CD4-positive, alpha-beta T cell (primary cell): ENCODE measurements at regions not wholly inside any gene's neighbourhood (a gene's known extent, or its start where the extent isn't known, plus 50 kb on each side); places are given as distances from the start of the nearest gene placed in this dataset.

Source experiments
- ATAC-seq: fragments of 200-7000 bp; cut with Tn5 transposase; one replicate; pipeline ENCODE4 v1.10.0; 2022; ENCODE audit warnings: mild to moderate bottlenecking; ENCODE audit not compliant: poor library complexity
- CTCF ChIA-PET: fragments of 350-600 bp; sonication (Branson Sonifier 250); formaldehyde crosslinking; loops from one replicate; lab custom pipeline; 2021; ENCODE audit warnings: antibody characterized with exemption, inconsistent platforms; lab: Charles Lee
- POLR2A ChIA-PET: fragments of 350-600 bp; sonication (Branson Sonifier 250); formaldehyde crosslinking; loops from one replicate; lab custom pipeline; 2021; ENCODE audit warnings: antibody characterized with exemption, inconsistent platforms; lab: Charles Lee
- DNase-seq, 14 experiments: peaks; one replicate each; pipeline ENCODE4 v3.0.0-alpha.2; 2013 to 2020; ENCODE audit warnings: mixed read lengths in 2 of 14
- H3K27ac ChIP-seq, 2 donors: one replicate each; pipeline versions ENCODE4 v1.5.1 to v1.7.0; 2013; ENCODE audit warnings: low read length in 2 of 2, low read depth in 1 of 2, mild to moderate bottlenecking in 1 of 2
- H3K27me3 ChIP-seq, 2 experiments: 1 replicate in 1 of 2; 2 replicates in 1 of 2; pipeline versions ENCODE4 v1.6.1 to v1.7.0; 2013; ENCODE audit warnings: low read length in 2 of 2, control low read depth in 1 of 2, mild to moderate bottlenecking in 1 of 2, moderate library complexity in 1 of 2; ENCODE audit not compliant: insufficient read depth in 2 of 2, control insufficient read depth in 1 of 2
- H3K36me3 ChIP-seq: one replicate; pipeline ENCODE4 v1.6.1; 2013; ENCODE audit warnings: low read length, control low read depth; ENCODE audit not compliant: insufficient read depth
- H3K4me1 ChIP-seq: one replicate; pipeline ENCODE4 v1.6.1; 2013; ENCODE audit warnings: low read length, control low read depth; ENCODE audit not compliant: insufficient read depth
- H3K4me3 ChIP-seq: one replicate; pipeline ENCODE4 v1.5.1; 2013; ENCODE audit warnings: mild to moderate bottlenecking, low read length, moderate library complexity
- H3K9me3 ChIP-seq, 2 experiments: 1 replicate in 1 of 2; 2 replicates in 1 of 2; pipeline versions ENCODE4 v1.6.1 to v1.7.0; 2013; ENCODE audit warnings: low read length in 2 of 2, mild to moderate bottlenecking in 2 of 2, control low read depth in 1 of 2, moderate library complexity in 1 of 2; ENCODE audit not compliant: control insufficient read depth in 1 of 2, insufficient read depth in 1 of 2
- H3K27ac Mint-ChIP-seq: one replicate; pipeline ENCODE4 v1.8.0; 2020; ENCODE audit warnings: mixed read lengths
- H3K27me3 Mint-ChIP-seq: one replicate; pipeline ENCODE4 v1.8.0; 2021; ENCODE audit warnings: mixed read lengths
- H3K36me3 Mint-ChIP-seq: one replicate; pipeline ENCODE4 v1.8.0; 2021; ENCODE audit warnings: low read depth, mixed read lengths
- H3K4me1 Mint-ChIP-seq: one replicate; pipeline ENCODE4 v1.8.0; 2021; ENCODE audit warnings: low read depth, mixed read lengths
- H3K4me3 Mint-ChIP-seq: one replicate; pipeline ENCODE4 v1.8.0; 2020; ENCODE audit warnings: mild to moderate bottlenecking, mixed read lengths
- H3K9me3 Mint-ChIP-seq: one replicate; pipeline ENCODE4 v1.8.0; 2020; ENCODE audit warnings: mixed read lengths
- CTCF ChIP-seq: fragments of 200-600 bp; IDR thresholded peaks from one replicate; pipeline ENCODE4 v1.8.0; 2022; ENCODE audit warnings: antibody characterized with exemption, mild to moderate bottlenecking
- intact Hi-C, 2 experiments: fragments of 100-400 bp; cut with DNase I in 1 of 2; cut with micrococcal nuclease in 1 of 2; formaldehyde crosslinking; loops; one replicate each; pipeline versions ENCODE4 v1.15.1 to v1.9.0; 2023 to 2025; cut with DNase I, micrococcal nuclease

- H3K4me3 ChIP-seq, result no peak overlapping the region
- Mint-ChIP-seq H3K9me3 (no peaks in the 10 kb centered on the region), H3K4me3 (no peak overlapping the region), H3K4me1 (no peaks in the 10 kb centered on the region), H3K27me3 (no peaks in the 10 kb centered on the region), H3K27ac (no peak overlapping the region), H3K36me3 (no peaks in the 10 kb centered on the region)
- no peak for TF ChIP-seq CTCF
- CTCF ChIA-PET, result no interaction called here
- ATAC-seq (no peak), DNase-seq (no peak)
- intact Hi-C loops, result loop anchor here in 1 of 2 experiments (5.0 kb wide), 1 partner anchor 1047 kb away; no protein-coding TSS in a partner anchor
- no peaks in the 10 kb centered on the region for H3K9me3 ChIP-seq
- no peaks in the 10 kb centered on the region for H3K4me1 ChIP-seq
- no peaks in the 10 kb centered on the region for H3K27me3 ChIP-seq
- H3K27ac ChIP-seq, result no peak overlapping the region
- POLR2A ChIA-PET, result no interaction called here
- no peaks in the 10 kb centered on the region for H3K36me3 ChIP-seq
These were observed 469.5 kb downstream of the MAN2A1 start for GRCh38 chr5:110159202-110159601.

GRCh38 chr5:110161162-110161561 lies 471.4 kb downstream of the MAN2A1 start:
- Histone ChIP-seq H3K36me3 (no peaks in the 10 kb centered on the region), H3K27me3 (no peaks in the 10 kb centered on the region), H3K9me3 (no peaks in the 10 kb centered on the region), H3K27ac (no peak overlapping the region), H3K4me3 (no peak overlapping the region), H3K4me1 (no peaks in the 10 kb centered on the region)
- no peak for ATAC-seq
- ChIA-PET POLR2A (no interaction called here), CTCF (no interaction called here)
- Mint-ChIP-seq H3K27ac (no peak overlapping the region), H3K36me3 (no peaks in the 10 kb centered on the region), H3K4me1 (no peaks in the 10 kb centered on the region), H3K4me3 (no peak overlapping the region), H3K9me3 (no peaks in the 10 kb centered on the region), H3K27me3 (no peaks in the 10 kb centered on the region)
- DNase-seq, result no peak
- intact Hi-C loops, result no loop called here
- TF ChIP-seq CTCF, result no peak

- no peaks in the 10 kb centered on the region for H3K9me3 ChIP-seq
- ChIA-PET POLR2A (no interaction called here), CTCF (interaction anchor here (0.7 kb wide), 2 partner anchors 546 to 1698 kb away, joined by 3 to 4 read pairs; no protein-coding TSS in a partner anchor)
- H3K4me3 ChIP-seq, result no peak overlapping the region
- intact Hi-C loops, result no loop called here
- Mint-ChIP-seq H3K9me3 (no peaks in the 10 kb centered on the region), H3K27me3 (no peaks in the 10 kb centered on the region), H3K4me1 (no peaks in the 10 kb centered on the region), H3K27ac (no peak overlapping the region), H3K4me3 (no peak overlapping the region), H3K36me3 (no peaks in the 10 kb centered on the region)
- ATAC-seq (no peak), DNase-seq (no peak)
- no peak for TF ChIP-seq CTCF
- H3K36me3 ChIP-seq, result no peaks in the 10 kb centered on the region
- no peak overlapping the region for H3K27ac ChIP-seq
- H3K4me1 ChIP-seq, result no peaks in the 10 kb centered on the region
- no peaks in the 10 kb centered on the region for H3K27me3 ChIP-seq
These were observed 475.6 kb downstream of the MAN2A1 start for GRCh38 chr5:110165366-110165765.
